NCI-H1092 treated with DMSO at 0.1 percent for 48 hours (cell line): ENCODE measurements at regions not wholly inside any gene's neighbourhood (a gene's known extent, or its start where the extent isn't known, plus 50 kb on each side); places are given as distances from the start of the nearest gene placed in this dataset.

Source experiments
- DNase-seq: peaks from one replicate; lab custom pipeline; 2025; lab: John Stamatoyannopoulos, UW

DNA sequence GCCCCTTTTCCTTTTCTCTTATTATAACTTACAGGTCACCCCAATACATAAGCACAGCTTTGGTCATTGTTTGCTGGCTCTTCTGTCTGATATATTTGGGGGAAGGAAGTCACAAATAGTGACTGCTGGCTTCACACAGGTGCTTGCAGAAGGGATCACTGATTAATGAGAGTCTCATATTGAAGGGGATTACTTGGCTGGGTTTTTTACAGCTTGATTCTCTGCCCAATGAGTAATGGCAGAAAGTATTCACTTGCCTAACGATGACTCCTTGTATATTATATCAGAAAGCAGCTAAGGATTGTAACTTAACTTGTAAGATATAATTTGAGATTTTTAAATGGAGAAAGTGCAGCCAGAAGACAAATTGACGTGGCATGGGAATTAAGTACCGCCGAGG lies 119.3 kb upstream of the PFN2 start:
- no peak for DNase-seq

DNA sequence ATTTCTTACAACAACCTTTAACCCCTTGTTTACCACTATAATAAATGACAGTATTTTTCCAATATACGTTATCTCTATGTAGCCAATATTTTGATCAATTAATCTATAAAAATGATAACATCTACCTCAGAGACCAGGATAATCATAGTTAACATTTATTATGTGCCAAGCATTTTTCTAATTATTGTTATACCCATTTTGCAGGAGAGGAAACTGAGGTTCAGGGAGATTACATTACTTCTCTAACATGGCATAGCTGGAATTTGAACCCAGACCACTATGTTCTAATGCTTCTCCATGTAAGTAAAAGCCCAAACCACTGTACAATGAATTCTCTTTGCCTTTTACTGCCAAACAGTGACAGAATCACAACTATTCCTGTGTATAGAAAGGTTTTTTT lies 113.4 kb upstream of the PFN2 start:
- DNase-seq = no peak

DNA sequence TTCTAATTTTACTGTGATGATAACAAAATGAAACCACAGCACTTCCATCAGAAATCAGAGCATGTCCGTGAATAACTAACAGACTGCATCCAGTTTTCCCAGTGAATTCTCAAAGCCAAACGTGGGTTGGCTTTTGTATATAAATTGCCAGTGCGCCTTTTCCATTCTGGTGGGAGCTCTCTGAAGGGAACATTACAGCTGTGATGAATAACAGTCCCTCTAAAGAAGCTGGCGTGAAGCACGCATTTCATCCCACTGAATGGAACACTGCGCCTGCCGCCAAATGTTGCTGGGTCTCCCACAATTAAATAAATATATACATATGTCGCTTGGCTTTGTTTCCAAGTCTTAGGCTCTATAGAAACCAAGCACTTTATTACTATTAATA lies 113.0 kb upstream of the PFN2 start:
- peak; percentile 67 for DNase-seq

DNA sequence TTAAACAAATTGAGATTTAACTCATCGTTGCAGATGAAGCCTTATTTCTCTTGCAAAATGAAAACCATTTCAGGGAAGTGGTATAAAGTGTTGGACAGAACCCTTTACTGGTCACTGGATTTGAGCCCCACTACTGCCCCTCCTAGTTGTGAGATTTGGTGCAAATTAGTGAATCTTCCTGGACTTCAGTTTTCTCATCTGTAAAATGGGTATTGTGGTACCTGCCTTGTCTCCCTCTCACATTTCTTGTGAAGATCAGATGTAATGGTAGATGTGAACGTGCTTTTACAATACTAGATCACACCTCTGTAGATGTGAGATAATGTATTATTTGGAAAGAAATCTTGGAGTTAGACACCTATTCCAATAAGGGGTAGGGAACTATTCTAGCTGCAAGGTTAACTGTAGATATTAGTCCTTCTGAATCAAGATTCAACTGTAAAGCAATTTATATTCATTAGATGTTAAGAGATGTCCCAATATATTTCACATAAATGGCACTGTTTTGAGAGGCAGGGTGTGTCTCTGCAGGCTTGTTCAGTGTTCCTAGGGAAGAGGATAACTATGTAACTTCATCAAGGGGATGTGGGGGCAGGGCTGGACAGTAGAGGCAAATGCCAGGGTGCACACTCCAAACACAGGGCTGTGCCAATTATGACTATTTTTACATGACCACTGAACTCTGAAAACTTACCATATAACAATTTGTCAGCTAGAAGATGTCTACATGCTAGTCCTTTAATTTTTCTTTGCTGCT lies 112.4 kb upstream of the PFN2 start:
- DNase-seq = no peak

DNA sequence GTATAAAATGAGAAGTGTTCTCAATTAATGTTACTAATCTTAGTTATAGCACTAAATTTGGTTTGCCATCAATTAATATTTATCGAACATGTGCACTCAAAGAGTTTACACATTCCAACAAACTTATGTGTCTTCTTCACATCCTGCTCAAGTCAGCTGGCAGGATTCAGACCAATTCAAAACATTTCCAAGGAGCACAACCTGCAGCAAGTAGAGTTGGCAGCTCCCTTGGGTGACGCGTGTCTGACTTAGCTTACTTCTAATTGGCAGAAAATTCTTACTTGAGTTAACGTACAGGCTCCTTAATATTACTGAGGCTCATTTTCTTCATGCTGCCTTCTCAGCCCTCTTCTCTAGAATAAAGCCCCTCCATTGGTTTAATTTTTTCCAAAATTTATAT lies 110.4 kb upstream of the PFN2 start:
- no peak for DNase-seq

DNA sequence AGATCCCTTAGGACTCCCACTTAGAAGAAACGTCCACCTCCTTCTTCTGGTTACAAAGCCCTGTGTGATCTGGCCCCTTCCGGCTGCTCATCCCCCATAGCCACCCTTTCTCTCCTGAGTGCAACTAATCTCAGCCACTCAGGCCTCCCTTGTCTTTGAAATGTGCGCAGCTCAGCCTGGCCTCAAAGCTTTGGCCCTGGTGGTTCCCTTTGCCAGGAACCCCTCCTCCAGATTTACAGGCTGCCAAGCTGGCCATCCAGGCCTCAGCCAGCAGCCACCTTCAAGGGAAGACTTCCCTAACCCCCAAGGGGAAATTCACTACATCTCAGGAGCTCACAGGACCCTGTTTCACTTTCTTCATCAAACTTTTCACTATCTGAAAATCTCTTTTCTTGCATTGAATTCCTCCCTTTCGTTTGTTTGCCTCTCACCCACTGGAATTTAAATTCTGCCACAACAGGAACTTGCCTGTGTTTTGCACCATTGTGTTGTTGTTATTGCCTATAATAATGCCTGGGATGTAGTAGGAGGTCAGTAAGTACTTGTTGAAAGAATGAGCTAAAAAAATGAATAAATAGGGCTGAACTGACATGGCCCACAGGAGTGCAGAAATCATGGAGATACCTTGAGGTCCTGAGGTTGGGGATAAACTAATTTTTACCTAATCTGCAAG lies 109.5 kb upstream of the PFN2 start:
- DNase-seq = no peak

DNA sequence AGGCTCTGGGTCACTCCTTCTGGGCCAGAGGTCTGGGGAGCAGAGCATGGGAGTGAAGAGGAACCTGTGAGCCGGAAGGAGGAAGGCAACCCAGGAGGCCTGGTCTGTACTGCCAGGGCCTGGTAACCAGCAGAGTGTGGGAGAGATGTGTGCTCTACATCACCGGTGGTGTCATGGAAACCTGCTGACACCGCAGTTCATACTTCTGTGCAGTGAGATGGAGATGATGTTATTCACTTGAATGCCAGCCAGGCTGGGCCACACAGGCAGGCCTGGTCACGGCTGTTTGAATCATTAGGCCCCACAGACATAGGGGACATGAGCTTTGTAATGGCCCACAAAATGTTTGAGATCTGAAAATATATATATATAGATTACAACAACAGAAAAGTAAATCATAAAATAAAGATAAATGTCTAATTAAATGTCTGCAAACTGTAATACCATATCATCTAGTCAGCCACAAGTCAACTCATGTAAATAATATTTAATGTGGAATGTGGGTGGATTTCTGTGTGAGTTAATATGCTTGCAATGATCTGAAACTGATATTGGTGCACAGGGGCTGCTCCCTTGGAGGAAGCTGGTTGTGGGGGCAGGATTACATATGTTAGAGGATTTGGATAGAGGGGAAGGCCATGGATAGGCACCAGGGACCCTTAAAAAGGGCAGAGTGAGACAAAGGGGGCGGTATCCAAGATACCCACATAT lies 108.5 kb upstream of the PFN2 start:
- DNase-seq = no peak

DNA sequence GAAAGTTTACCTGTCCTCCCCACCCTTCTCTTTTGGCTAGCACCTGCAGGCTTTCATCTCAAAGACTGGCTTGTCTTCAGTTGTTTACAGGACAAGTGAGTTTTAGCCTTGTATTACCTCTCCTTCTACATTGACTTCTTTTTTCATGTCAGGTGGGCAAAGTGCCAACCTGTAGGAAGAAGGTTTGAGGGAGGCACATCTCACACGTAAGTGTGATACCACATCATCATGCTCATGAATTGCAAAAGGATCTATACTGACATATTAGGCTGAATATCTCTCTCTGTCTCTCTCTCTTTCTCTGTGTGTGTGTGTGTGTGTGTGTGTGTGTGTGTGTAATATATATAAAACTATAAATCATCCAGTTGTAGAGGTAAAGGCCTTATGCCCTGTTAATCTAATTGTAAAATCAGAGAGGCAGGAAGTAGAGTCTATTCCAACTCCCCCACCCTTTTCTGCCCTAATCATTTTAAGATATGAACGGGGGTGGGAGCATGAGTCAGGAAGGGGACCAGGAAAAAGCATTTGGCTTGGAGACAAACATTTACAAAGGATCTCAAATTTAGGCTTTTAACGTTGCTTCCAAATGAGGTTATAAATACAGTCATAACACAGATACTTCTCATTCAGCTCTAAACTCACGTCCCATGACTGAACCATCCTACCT lies 107.0 kb upstream of the PFN2 start:
- no peak for DNase-seq

DNA sequence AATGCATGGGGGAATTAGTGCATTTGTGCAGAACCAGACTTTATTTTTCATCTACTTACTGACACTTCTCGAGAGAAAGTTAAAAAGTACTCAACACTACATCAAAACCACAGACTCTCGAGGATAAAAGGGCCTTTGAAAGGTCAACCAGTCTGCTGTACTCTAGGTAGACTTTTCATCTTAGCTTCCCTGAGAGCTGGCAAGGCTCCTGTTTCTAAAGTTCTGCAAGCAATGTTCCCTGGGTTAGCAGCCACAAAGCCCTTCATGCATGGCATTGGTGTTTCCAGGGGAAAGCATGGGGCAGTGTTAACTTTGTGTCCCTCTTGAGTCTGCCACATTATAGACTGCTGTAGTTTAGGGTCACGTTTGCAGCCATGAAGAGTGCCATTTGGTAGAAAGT lies 106.4 kb upstream of the PFN2 start:
- DNase-seq = no peak

DNA sequence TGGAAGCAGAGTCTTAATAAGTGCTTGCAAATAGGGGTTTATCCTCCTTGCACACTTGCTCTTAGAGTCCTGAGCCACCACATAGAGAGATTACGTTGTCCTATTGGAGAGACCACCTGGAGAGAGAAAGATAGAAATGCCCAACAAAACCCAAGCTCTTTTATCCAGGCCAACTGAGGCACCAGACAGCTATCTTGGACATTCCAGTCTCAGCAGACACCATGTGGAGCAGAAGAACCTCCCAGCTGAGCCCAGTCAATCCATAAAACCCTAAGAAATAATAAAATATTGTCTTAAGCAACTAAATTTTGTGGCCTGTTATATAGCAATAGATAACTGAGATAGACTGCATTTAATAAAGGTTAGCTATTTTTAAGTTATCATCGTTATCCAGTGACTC lies 105.7 kb upstream of the PFN2 start:
- no peak for DNase-seq

DNA sequence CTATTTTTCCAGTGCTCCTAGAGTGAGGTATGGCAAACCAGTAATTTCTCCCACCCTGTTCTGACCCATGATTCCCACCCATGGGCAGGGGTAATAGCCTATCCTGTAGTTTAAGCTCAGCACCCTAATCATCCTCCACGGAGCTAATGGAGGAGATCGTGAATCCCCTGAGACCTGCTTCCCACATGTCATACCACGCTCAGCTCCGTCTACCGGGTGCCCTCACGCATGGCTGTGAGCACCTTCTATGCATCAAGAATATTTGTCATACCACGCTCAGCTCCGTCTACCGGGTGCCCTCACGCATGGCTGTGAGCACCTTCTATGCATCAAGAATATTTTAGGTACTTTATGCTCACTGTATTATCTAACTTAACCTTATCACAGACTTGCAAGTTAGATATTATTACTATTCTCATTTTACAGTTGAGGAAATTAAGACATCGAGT lies 104.7 kb upstream of the PFN2 start:
- DNase-seq = no peak

DNA sequence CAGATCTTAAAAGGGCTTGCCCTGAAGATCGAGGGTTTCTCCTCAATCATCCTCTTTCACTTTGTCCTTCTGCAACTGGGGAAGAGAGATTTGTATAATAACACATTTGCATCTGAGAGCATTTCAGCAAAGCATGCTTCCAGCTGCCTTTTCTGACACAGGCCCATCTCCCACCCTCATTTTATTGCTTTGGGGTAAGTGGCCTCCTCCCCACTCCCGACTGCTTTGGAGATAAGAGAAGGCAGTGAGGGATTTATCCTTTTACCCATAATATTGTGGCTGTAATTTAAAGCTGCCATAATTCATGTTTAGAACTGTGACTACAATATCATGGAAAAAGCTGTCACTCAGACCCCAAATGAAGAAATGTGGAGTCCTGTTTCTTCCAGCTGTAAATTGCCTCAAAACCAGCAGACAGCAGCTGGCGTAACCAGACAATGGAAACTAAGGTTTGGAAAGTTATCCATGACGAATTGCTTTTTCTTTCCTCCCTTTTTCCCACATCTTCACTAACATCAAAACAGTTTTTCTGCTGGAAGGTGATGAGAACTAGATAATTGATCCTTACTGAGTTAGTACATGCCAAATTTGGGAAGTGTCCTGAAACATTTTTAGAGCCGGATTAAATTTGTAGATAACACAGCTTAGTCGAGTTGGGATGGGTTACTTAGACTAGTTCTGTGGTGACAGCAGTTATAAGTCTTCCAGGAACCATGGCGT lies 104.2 kb upstream of the PFN2 start:
- DNase-seq = no peak

DNA sequence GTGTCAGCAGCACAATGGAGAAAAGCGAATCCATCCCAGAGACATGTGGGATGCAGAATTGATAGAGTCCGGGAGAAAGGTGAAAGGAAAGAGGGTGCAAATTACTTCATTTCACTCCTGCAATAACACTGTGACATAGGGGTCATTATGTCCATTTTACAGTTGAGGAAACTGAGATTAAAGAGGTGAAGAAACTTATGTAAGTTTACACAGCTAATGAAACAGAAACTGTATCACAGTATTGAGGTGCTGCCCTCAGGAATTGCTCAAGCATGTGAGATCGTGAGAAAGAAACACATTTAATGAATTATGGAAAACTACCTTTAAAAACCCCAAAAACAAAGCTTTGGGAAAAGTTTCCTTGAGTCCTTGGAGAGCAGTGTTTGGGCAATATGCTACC lies 103.6 kb upstream of the PFN2 start:
- DNase-seq = no peak

DNA sequence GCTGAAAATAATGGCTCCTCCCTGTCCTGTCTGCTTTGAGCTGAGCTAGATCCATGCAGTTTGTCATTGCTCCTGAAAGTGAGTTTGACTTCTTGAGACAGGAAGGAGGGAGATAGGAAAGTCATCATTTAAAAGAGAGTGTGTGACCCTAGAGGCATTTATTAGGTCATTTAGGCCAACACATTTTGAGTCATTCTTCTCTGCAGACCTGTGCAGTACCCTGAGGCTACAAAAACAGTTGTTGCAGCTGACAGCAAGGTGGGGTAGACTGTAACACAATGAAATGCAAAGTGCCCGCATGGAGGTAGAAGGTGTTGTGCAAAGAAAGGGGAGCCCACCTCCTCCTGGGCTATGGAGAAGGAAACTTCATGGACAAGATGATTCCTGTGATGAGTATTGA lies 102.8 kb upstream of the PFN2 start:
- no peak for DNase-seq

DNA sequence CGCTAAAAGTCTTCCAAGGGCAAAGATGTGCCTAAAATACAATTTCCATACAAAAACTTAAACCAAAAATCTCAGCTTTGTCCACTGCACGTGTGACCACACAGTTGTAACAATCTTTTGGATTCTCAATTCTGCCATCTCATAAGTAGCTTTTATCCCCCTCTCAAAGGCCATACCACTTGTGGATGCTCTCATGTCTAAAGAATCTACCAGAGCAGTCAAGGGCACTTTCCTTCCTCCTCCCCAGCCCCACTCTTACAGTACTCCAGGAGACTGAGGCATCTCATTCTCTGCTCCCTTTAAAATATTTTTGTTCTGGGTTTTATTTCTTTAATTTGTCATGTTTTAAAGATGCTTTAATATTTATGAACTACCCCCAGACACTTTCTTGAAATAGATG lies 102.3 kb upstream of the PFN2 start:
- no peak for DNase-seq

DNA sequence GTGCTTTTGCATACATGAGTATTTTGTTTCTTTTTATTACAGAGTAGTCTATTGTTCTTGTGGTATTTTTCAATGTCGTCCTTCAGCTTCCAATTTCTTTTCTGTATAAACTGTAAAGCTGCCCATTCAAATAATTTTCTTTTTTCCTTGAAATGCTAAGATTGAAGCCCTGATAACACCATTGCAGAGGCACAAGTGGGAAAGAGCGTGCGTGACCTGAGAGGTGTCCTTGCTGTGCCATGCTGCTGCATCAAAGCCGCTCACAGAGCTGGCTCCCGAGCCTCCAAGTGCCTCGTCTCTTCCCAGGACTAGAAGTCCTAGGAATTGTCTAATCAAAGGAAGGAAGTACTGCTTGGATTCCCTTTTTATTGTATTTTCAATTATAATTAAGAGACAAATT lies 101.9 kb upstream of the PFN2 start:
- DNase-seq = no peak

DNA sequence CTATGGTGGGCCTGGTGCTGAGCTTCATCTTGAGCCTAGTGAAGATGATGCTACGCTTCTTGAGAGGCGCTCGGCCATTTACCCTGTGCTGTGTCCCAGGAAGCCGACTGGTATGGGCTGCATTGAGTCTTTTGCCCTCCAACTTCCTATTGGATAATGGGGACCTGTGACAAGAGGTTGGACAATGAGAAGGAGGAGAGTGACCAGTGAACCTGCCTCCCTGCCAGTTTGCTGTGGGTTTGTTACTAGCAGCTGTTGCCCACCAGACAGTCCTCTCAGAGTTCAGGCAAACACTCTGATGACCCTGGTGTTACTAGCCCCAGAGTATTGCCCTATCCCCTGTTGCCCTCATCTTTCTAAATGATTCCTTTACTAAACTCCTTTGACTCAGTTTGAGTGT lies 99.6 kb upstream of the PFN2 start:
- no peak for DNase-seq

DNA sequence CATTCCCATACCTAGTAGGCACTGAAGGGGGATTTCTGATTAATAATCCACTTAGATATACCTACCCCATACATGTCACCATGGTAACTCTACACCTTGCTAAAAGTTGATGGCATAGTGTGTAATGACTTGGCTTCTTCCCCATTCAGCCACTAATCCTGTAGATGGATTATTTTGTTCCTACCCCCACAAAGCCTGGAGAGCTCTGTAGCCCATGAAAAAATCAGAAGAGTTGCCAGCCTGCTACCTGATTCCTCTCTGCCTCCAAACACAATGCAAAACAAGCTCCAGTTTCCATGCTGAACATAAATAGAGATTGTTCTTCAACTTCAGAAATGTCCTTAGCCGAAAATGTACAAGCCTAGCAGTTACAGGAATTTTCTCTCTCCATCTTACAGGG lies 98.9 kb upstream of the PFN2 start:
- no peak for DNase-seq

DNA sequence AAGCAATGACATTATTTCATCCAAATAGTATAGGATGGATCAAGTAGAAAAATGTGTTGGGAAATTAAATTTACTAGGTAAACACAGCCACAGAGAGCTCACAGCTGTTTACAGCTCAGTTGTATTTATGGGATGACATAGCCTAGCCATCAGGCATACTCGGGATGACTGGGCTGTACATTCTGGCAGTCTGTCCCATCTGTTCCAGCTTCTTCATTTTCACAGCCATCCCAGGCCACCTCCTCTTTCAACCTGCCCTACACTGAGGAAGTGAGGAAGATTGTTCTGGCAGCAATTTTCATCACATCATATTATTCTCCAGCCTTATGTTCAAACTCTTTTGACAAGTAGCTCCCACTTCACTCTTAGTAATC lies 98.4 kb upstream of the PFN2 start:
- DNase-seq = no peak

DNA sequence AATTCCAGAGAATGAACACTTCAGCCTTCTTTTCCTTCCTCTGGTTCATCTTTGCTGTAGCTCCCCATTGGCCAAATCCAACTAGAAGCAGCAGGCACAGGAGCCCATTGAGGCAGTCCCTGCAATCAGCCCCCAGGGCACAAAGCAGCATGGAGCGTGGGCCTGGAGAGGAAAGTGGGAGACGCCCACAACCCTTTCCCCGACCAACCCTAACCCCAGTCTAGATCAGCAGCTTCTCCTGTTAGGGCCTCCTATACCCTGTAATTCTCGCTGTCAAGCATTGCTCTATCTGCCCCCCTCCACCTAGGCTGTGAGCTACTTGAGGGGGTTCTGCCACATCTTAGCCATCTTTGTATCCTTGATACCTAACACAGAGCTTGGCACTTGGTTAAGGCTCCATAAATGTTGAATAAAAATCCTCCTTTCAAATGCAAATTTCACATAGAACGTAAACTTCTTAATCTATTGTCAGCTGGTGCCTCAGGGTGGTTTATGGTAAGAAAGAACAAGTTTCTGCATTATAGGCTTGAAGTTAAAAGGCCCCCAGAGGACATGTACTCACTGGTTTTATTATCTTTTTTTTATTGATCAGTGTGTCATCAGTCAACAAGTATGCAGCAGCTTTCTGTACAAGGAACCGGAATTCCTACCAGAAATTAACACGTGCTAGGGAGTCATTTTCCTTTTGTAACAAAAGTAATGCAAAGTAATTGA lies 97.9 kb upstream of the PFN2 start:
- no peak for DNase-seq

DNA sequence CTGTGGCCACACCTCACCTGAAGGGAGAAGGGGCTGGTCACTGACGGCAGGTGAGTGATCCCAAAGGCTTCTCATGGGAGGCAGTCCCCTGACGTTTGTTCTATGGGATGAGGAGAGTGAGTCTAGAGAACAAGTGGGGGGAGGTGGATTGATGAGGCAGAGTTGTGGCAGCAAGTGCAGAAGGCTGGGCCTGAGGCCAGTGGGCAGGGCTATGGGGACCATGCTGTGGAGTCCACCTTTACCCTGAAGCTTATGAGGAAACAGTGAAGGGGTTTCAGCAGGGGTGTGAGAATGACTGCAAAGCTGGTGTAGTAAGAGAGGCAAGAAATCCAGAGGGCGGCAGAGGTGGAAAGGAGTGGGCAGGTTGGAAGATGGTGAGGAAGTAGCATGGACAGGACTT lies 96.9 kb upstream of the PFN2 start:
- no peak for DNase-seq

DNA sequence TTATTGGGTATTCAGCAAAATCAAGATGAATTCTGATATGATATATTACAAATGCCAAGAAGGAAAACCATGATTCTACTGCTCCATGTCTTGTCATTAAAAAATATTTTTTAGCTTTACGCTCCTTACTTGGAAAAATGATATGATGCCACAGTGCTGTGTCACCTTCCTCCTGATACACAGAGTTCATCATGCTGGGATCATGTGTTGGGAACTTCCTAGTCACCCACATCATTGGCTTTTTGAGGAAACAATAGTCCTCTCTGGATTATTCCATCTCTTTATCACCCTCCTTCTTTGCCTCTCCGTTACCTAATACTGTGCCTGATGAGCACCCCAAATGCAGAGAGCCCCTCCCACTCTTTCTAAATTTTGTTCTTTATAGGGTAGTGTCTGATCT lies 94.3 kb upstream of the PFN2 start:
- no peak for DNase-seq
